ENCODE measurements at regions not wholly inside any gene's neighbourhood (a gene's known extent, or its start where the extent isn't known, plus 50 kb on each side); places are given as distances from the start of the nearest gene placed in this dataset.

DNA sequence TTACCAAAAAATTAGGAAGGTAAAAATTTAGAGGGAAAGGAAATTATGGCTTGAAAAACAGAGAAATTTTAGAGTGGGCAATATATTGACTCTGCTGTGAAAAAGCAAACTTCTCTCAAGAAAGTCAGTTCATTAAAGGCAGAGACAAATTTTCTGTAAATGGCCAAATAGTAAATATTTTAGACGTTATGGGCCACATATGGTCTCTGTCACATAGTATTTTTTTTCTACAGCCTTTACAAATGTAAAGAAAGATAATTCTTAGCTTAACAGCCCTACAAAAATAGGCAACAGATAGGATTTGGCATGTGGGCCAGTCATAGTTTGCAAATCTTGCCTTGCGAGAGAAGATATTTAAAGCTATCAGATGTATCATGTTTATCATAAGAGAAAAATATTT, 1750.4 kb downstream of the SUCLG1 start:
- TF ChIP-seq, protein P1, sequence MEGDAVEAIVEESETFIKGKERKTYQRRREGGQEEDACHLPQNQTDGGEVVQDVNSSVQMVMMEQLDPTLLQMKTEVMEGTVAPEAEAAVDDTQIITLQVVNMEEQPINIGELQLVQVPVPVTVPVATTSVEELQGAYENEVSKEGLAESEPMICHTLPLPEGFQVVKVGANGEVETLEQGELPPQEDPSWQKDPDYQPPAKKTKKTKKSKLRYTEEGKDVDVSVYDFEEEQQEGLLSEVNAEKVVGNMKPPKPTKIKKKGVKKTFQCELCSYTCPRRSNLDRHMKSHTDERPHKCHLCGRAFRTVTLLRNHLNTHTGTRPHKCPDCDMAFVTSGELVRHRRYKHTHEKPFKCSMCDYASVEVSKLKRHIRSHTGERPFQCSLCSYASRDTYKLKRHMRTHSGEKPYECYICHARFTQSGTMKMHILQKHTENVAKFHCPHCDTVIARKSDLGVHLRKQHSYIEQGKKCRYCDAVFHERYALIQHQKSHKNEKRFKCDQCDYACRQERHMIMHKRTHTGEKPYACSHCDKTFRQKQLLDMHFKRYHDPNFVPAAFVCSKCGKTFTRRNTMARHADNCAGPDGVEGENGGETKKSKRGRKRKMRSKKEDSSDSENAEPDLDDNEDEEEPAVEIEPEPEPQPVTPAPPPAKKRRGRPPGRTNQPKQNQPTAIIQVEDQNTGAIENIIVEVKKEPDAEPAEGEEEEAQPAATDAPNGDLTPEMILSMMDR (IDR thresholded peaks at IDR 0.05; ENCODE audit: poor library complexity), result no peak
- no peak for TF ChIP-seq EZH2 (IDR thresholded peaks at IDR 0.05; ENCODE audit: borderline replicate concordance)
